ENCODE measurements at regions not wholly inside any gene's neighbourhood (a gene's known extent, or its start where the extent isn't known, plus 50 kb on each side); places are given as distances from the start of the nearest gene placed in this dataset.
"Not testable (repeated sequence)": the region's sequence is repeated elsewhere in the genome, so short reads cannot be mapped to it uniquely, and the experiment has no call there.

GRCh38 chr1:188757747-188758146 lies 1719.9 kb downstream of the BRINP3 start:
- DNase-seq (ENCODE audit: low spot score) = not testable (repeated sequence)

GRCh38 chr1:188761226-188761625 lies 1716.4 kb downstream of the BRINP3 start:
- DNase-seq (ENCODE audit: low spot score) = no peak

- no peak for DNase-seq (ENCODE audit: low spot score)
Observed at GRCh38 chr1:188762166-188762743, 1715.4 kb downstream of the BRINP3 start.

GRCh38 chr1:188763541-188763940 lies 1714.1 kb downstream of the BRINP3 start:
- no peak for DNase-seq (ENCODE audit: low spot score)

GRCh38 chr1:188769181-188769580 lies 1708.5 kb downstream of the BRINP3 start:
- no peak for DNase-seq (ENCODE audit: low spot score)

GRCh38 chr1:188769936-188770335 lies 1707.7 kb downstream of the BRINP3 start:
- DNase-seq (ENCODE audit: low spot score) = no peak

- no peak for DNase-seq (ENCODE audit: low spot score)
Observed at GRCh38 chr1:188778578-188778977, 1699.1 kb downstream of the BRINP3 start.

- DNase-seq (ENCODE audit: low spot score) = no peak
Observed at GRCh38 chr1:188782220-188782841, 1695.3 kb downstream of the BRINP3 start.

- no peak for DNase-seq (ENCODE audit: low spot score)
Observed at GRCh38 chr1:188794969-188795368, 1682.7 kb downstream of the BRINP3 start.

GRCh38 chr1:188812153-188812552 lies 1665.5 kb downstream of the BRINP3 start:
- not testable (repeated sequence) for DNase-seq (ENCODE audit: low spot score)

GRCh38 chr1:188812836-188813573 lies 1664.7 kb downstream of the BRINP3 start:
- DNase-seq (ENCODE audit: low spot score) = not testable (repeated sequence)

GRCh38 chr1:188817814-188818213 lies 1659.8 kb downstream of the BRINP3 start:
- no peak for DNase-seq (ENCODE audit: low spot score)

- no peak for DNase-seq (ENCODE audit: low spot score)
Observed at GRCh38 chr1:188822248-188822647, 1655.4 kb downstream of the BRINP3 start.

- no peak for DNase-seq (ENCODE audit: low spot score)
Observed at GRCh38 chr1:188825471-188825870, 1652.2 kb downstream of the BRINP3 start.

GRCh38 chr1:188826800-188827199 lies 1650.9 kb downstream of the BRINP3 start:
- DNase-seq (ENCODE audit: low spot score) = no peak

- no peak for DNase-seq (ENCODE audit: low spot score)
Observed at GRCh38 chr1:188827400-188827799, 1650.3 kb downstream of the BRINP3 start.

GRCh38 chr1:188841111-188841696 lies 1636.5 kb downstream of the BRINP3 start:
- DNase-seq (ENCODE audit: low spot score) = not testable (repeated sequence)

GRCh38 chr1:188846468-188846867 lies 1631.2 kb downstream of the BRINP3 start:
- DNase-seq (ENCODE audit: low spot score) = no peak

- DNase-seq (ENCODE audit: low spot score) = no peak
Observed at GRCh38 chr1:188857526-188858087, 1620.1 kb downstream of the BRINP3 start.

GRCh38 chr1:188867614-188868013 lies 1610.0 kb downstream of the BRINP3 start:
- DNase-seq (ENCODE audit: low spot score) = no peak

- no peak for DNase-seq (ENCODE audit: low spot score)
Observed at GRCh38 chr1:188871164-188871563, 1606.5 kb downstream of the BRINP3 start.

GRCh38 chr1:188872376-188872775 lies 1605.3 kb downstream of the BRINP3 start:
- no peak for DNase-seq (ENCODE audit: low spot score)

GRCh38 chr1:188877668-188878067 lies 1600.0 kb downstream of the BRINP3 start:
- no peak for DNase-seq (ENCODE audit: low spot score)

Measured in CD4-positive, alpha-beta T cell treated with Interleukin-6 at 100 ng/mL for 8 hours (primary cell).